Kidney epithelial cell (primary cell): ENCODE measurements at regions not wholly inside any gene's neighbourhood (a gene's known extent, or its start where the extent isn't known, plus 50 kb on each side); places are given as distances from the start of the nearest gene placed in this dataset.

Source experiments
- DNase-seq: peaks from one replicate; pipeline ENCODE4 v3.0.0-alpha.2; 2010; ENCODE audit warnings: low read depth
- H3K27me3 ChIP-seq: 2 replicates; pipeline ENCODE4 v1.6.0; 2011; ENCODE audit warnings: low read length; ENCODE audit not compliant: control insufficient read depth, insufficient read depth
- H3K36me3 ChIP-seq: 2 replicates; pipeline ENCODE4 v1.5.1; 2011; ENCODE audit warnings: low read length; ENCODE audit not compliant: control insufficient read depth, insufficient read depth
- H3K4me3 ChIP-seq: 2 replicates; pipeline ENCODE4 v1.5.1; 2011; ENCODE audit warnings: low read depth, mild to moderate bottlenecking, control low read depth, low read length
- TF ChIP-seq, protein P1 (sequence below): IDR thresholded peaks from 2 replicates; pipeline ENCODE4 v1.5.1; 2011; ENCODE audit warnings: mild to moderate bottlenecking, moderate library complexity, low read length, control low read depth, inconsistent platforms; ENCODE audit not compliant: insufficient read depth, poor library complexity, severe bottlenecking

GRCh38 chr2:120509991-120510735 lies 164.2 kb downstream of the INHBB start:
- Histone ChIP-seq H3K4me3 (no peak overlapping the region), H3K27me3 (peaks cover 28% of the 10 kb centered on the region), H3K36me3 (no peaks in the 10 kb centered on the region)
- TF ChIP-seq, protein P1, sequence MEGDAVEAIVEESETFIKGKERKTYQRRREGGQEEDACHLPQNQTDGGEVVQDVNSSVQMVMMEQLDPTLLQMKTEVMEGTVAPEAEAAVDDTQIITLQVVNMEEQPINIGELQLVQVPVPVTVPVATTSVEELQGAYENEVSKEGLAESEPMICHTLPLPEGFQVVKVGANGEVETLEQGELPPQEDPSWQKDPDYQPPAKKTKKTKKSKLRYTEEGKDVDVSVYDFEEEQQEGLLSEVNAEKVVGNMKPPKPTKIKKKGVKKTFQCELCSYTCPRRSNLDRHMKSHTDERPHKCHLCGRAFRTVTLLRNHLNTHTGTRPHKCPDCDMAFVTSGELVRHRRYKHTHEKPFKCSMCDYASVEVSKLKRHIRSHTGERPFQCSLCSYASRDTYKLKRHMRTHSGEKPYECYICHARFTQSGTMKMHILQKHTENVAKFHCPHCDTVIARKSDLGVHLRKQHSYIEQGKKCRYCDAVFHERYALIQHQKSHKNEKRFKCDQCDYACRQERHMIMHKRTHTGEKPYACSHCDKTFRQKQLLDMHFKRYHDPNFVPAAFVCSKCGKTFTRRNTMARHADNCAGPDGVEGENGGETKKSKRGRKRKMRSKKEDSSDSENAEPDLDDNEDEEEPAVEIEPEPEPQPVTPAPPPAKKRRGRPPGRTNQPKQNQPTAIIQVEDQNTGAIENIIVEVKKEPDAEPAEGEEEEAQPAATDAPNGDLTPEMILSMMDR, result no peak
- DNase-seq, result no peak

GRCh38 chr2:120510751-120511395 lies 164.9 kb downstream of the INHBB start:
- TF ChIP-seq, protein P1, result no peak
- H3K27me3 ChIP-seq, result peaks cover 32% of the 10 kb centered on the region
- no peak for DNase-seq
- H3K4me3 ChIP-seq, result no peak overlapping the region
- H3K36me3 ChIP-seq, result no peaks in the 10 kb centered on the region

DNA sequence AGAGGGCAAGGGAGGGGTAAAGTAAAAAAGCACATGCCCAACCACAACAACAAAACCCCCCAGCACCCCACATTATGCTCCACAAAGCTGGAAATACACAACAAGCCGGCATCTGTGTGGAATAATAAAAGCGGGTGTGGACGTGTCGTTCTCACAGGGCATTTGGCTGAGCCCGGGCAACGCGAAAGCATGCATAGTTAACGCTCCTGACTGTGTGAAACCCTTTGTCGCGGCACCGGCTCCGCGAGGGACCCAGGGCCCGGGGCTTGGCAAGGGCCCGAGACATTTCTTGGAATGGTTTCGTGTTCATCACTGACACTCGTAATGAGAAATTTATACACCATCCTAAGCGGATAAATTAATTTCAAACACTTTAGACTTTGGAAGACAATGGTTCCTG lies 165.6 kb downstream of the INHBB start:
- no peak overlapping the region for H3K4me3 ChIP-seq
- TF ChIP-seq, protein P1, result no peak
- no peak for DNase-seq
- H3K36me3 ChIP-seq, result no peaks in the 10 kb centered on the region
- peaks cover 32% of the 10 kb centered on the region for H3K27me3 ChIP-seq

- peaks cover 32% of the 10 kb centered on the region for H3K27me3 ChIP-seq
- no peaks in the 10 kb centered on the region for H3K36me3 ChIP-seq
- H3K4me3 ChIP-seq, result no peak overlapping the region
- DNase-seq, result no peak
- TF ChIP-seq, protein P1, result no peak
Measured at GRCh38 chr2:120511947-120512710, 166.2 kb downstream of the INHBB start.

DNA sequence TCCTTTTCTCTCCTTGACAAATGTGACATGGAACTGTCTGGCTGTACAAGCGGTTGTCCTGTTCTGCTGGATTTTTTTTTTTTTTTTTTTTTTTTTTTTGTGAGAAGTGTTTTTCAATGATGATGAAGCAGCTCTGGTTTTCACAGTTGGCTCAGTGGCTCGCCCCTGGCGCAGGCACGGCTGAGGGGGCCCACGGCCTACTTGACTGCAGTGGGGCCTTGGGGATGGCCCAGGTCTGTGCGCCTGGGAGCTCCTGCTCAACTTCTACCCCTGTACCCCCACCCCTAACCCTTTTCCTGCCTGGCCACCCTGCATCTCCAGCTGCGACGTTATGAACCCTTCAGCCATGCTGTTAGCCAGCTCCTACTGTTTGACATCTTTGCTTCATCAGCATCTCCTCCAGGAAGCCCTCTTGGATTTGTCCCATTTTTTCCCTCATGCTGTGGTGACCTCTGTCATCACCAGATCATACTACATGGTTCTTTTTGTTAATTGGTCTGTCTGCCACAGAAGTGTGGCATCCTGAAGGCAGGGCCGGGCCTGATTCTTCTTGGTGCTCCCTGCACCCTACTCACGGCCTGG lies 167.9 kb downstream of the INHBB start:
- Histone ChIP-seq H3K27me3 (peaks cover 42% of the 10 kb centered on the region), H3K36me3 (no peaks in the 10 kb centered on the region), H3K4me3 (no peak overlapping the region)
- TF ChIP-seq, protein P1, result no peak
- no peak for DNase-seq
